ENCODE measurements at regions not wholly inside any gene's neighbourhood (a gene's known extent, or its start where the extent isn't known, plus 50 kb on each side); places are given as distances from the start of the nearest gene placed in this dataset.

DNA sequence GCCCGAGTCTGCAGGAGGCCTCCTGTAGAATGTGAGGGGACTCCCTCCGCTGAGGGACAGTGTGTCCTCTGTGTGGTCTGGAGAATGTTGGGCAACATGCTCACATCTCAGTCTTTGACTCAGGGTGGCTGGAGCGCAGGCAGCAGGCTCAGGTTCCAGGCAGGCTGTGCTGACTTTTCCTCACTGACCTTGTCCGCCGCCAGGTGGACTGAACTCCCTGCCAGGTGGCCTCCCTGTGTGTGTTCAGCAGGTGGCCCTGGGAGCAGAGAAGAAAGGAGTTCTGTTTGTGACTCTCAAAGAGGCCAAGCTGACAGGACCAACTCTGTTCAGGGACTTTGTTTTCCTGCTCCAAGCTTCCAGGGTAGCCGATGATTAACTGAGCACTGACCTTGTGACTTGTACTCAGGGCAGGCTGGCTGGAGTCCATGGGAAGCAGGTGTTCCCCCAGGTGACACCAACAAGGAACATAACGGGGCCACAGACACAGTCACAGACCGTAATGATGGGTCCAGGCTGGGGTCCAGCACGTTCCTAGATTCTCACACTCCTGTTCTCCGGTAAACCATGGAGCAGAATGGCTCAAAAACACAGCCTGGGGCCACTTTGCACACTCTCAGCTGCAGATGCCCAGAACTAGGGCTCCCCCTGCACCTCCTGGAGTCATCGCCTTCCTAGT, 439.8 kb downstream of the RNF144A start:
- H3K27me3 ChIP-seq (ENCODE audit: control insufficient read depth in 2 of 2, insufficient read depth in 2 of 2, low read length in 2 of 2): no peaks in the 10 kb centered on the region
- H3K9me3 ChIP-seq (ENCODE audit: control insufficient read depth in 2 of 2, low read length in 2 of 2): no peaks in the 10 kb centered on the region
- no peak overlapping the region for H3K27ac ChIP-seq (ENCODE audit: low read depth in 2 of 2, low read length in 2 of 2)
- no peaks in the 10 kb centered on the region for H3K36me3 ChIP-seq (ENCODE audit: control insufficient read depth in 2 of 2, insufficient read depth in 2 of 2, low read length in 2 of 2)
- H3K9ac ChIP-seq (ENCODE audit: low read depth in 1 of 2, low read length in 2 of 2): no peak overlapping the region
- no peak overlapping the region for H3K4me3 ChIP-seq (ENCODE audit: low read length in 2 of 2)
- no peaks in the 10 kb centered on the region for H3K4me1 ChIP-seq (ENCODE audit: control insufficient read depth in 2 of 2, insufficient read depth in 2 of 2, low read length in 2 of 2)

DNA sequence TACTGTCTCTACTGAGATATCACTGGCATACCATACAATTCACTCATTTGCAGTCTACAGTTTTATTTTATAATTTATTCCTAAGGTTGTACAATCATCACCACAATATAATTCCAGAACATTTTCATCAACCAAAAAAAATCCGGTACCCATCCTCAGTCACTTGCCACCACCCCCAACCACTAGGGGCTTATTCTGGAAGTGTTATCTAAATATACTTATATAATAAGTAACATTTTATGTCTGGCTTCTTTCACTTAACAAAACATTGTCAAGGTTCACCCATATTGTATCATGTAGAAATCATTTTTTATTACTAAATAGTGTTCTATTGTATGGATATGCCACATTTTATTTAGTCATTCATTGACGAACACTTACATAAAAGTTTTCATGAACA, 440.8 kb downstream of the RNF144A start:
- H3K27me3 ChIP-seq (ENCODE audit: control insufficient read depth in 2 of 2, insufficient read depth in 2 of 2, low read length in 2 of 2): no peaks in the 10 kb centered on the region
- H3K27ac ChIP-seq (ENCODE audit: low read depth in 2 of 2, low read length in 2 of 2): no peak overlapping the region
- H3K4me3 ChIP-seq (ENCODE audit: low read length in 2 of 2): no peak overlapping the region
- no peaks in the 10 kb centered on the region for H3K4me1 ChIP-seq (ENCODE audit: control insufficient read depth in 2 of 2, insufficient read depth in 2 of 2, low read length in 2 of 2)
- no peaks in the 10 kb centered on the region for H3K9me3 ChIP-seq (ENCODE audit: control insufficient read depth in 2 of 2, low read length in 2 of 2)
- H3K9ac ChIP-seq (ENCODE audit: low read depth in 1 of 2, low read length in 2 of 2): no peak overlapping the region
- H3K36me3 ChIP-seq (ENCODE audit: control insufficient read depth in 2 of 2, insufficient read depth in 2 of 2, low read length in 2 of 2): no peaks in the 10 kb centered on the region

DNA sequence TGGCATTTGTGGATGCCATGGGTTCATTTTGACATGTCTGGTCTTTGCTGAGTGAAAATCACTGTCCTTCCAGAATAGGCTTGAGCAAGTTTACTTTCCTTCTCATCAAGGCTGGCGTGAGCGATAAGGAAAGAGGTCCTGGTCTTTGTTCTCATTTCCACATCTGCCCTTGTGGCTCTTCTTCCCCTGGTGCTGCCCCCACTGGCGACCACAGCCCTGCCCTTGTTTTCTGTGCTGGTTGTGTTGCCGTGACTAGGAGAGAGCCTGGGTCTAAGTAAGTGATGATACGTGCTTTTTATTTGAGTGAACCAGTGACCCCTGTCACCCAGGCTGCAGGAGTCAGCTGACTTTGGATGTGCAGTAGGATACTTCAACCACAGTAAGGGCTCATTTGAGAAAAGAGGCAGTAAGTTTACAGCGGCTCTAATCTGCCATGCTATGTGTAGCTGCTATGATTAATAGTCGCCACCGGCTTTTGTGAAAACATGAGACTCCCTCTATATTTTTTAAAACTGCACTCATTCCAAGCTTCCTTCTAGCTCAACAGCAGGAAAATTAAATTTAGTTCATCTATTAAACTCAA, 441.7 kb downstream of the RNF144A start:
- no peaks in the 10 kb centered on the region for H3K9me3 ChIP-seq (ENCODE audit: control insufficient read depth in 2 of 2, low read length in 2 of 2)
- H3K36me3 ChIP-seq (ENCODE audit: control insufficient read depth in 2 of 2, insufficient read depth in 2 of 2, low read length in 2 of 2): no peaks in the 10 kb centered on the region
- H3K27ac ChIP-seq (ENCODE audit: low read depth in 2 of 2, low read length in 2 of 2): no peak overlapping the region
- H3K9ac ChIP-seq (ENCODE audit: low read depth in 1 of 2, low read length in 2 of 2): no peak overlapping the region
- H3K27me3 ChIP-seq (ENCODE audit: control insufficient read depth in 2 of 2, insufficient read depth in 2 of 2, low read length in 2 of 2): no peaks in the 10 kb centered on the region
- H3K4me3 ChIP-seq (ENCODE audit: low read length in 2 of 2): no peak overlapping the region
- no peaks in the 10 kb centered on the region for H3K4me1 ChIP-seq (ENCODE audit: control insufficient read depth in 2 of 2, insufficient read depth in 2 of 2, low read length in 2 of 2)

DNA sequence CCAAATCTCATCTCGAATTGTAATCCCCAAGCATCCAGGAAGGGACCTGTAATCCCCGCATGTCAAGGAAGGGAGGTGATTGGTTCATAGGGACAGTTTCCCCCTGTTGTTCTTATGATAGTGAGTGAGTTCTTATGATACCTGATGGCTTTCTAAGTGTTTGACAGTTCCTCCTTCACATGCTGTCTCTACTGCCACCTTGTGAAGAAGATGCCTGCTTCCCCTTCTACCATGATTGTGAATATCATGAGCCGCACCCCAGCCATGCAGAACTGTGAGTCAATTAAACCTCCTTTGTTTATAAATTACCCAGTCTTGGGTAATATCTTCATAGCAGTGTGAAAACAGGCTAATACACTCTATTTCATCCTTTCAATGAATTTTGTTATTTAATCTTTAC, 446.7 kb downstream of the RNF144A start:
- Histone ChIP-seq H3K27ac (ENCODE audit: low read depth in 2 of 2, low read length in 2 of 2) (no peak overlapping the region), H3K36me3 (ENCODE audit: control insufficient read depth in 2 of 2, insufficient read depth in 2 of 2, low read length in 2 of 2) (no peaks in the 10 kb centered on the region), H3K9ac (ENCODE audit: low read depth in 1 of 2, low read length in 2 of 2) (no peak overlapping the region), H3K4me3 (ENCODE audit: low read length in 2 of 2) (no peak overlapping the region), H3K27me3 (ENCODE audit: control insufficient read depth in 2 of 2, insufficient read depth in 2 of 2, low read length in 2 of 2) (no peaks in the 10 kb centered on the region), H3K4me1 (ENCODE audit: control insufficient read depth in 2 of 2, insufficient read depth in 2 of 2, low read length in 2 of 2) (no peaks in the 10 kb centered on the region), H3K9me3 (ENCODE audit: control insufficient read depth in 2 of 2, low read length in 2 of 2) (no peaks in the 10 kb centered on the region)

DNA sequence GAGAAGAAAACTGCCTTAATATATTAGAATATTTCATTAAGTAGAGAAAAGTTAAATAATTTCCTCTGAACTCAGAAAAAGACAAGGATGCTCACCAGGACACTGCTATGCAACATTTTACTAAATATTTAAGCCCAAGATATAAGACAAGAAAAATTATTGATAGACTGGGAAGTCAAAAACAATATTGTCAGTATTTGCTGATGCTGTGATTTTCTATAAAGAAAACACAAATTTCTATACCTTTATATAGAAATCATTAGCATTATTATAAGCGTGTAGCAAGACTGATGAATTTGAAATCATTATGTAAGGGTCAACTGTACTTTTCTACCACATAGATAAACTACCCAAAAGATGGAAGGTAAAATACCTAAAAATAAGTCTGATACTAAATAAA, 451.0 kb downstream of the RNF144A start:
- no peaks in the 10 kb centered on the region for H3K36me3 ChIP-seq (ENCODE audit: control insufficient read depth in 2 of 2, insufficient read depth in 2 of 2, low read length in 2 of 2)
- H3K27me3 ChIP-seq (ENCODE audit: control insufficient read depth in 2 of 2, insufficient read depth in 2 of 2, low read length in 2 of 2): no peaks in the 10 kb centered on the region
- no peaks in the 10 kb centered on the region for H3K4me1 ChIP-seq (ENCODE audit: control insufficient read depth in 2 of 2, insufficient read depth in 2 of 2, low read length in 2 of 2)
- H3K27ac ChIP-seq (ENCODE audit: low read depth in 2 of 2, low read length in 2 of 2): no peak overlapping the region
- H3K4me3 ChIP-seq (ENCODE audit: low read length in 2 of 2): no peak overlapping the region
- no peaks in the 10 kb centered on the region for H3K9me3 ChIP-seq (ENCODE audit: control insufficient read depth in 2 of 2, low read length in 2 of 2)
- H3K9ac ChIP-seq (ENCODE audit: low read depth in 1 of 2, low read length in 2 of 2): no peak overlapping the region

DNA sequence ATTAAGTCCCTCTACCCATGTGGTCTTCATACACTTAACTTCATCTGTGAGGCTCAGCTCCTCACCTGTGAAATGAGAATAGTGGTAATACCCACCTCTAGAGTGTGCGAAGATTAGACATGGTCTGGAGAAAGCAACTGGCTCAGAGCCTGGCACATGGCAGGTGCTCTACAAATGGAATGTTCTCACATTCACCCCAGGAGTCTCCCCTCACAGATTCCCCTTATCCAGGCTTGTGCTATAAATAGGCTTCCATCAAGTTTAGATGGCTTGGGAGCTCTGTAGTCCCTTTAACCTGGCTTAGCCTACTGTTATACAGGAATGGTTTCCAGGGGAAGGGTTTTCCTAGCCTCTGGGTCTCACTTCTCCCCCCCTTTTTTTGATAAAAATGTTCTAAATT, 455.9 kb downstream of the RNF144A start:
- Histone ChIP-seq H3K9ac (ENCODE audit: low read depth in 1 of 2, low read length in 2 of 2) (no peak overlapping the region), H3K4me3 (ENCODE audit: low read length in 2 of 2) (no peak overlapping the region), H3K27ac (ENCODE audit: low read depth in 2 of 2, low read length in 2 of 2) (no peak overlapping the region), H3K9me3 (ENCODE audit: control insufficient read depth in 2 of 2, low read length in 2 of 2) (no peaks in the 10 kb centered on the region), H3K27me3 (ENCODE audit: control insufficient read depth in 2 of 2, insufficient read depth in 2 of 2, low read length in 2 of 2) (no peaks in the 10 kb centered on the region), H3K4me1 (ENCODE audit: control insufficient read depth in 2 of 2, insufficient read depth in 2 of 2, low read length in 2 of 2) (no peaks in the 10 kb centered on the region), H3K36me3 (ENCODE audit: control insufficient read depth in 2 of 2, insufficient read depth in 2 of 2, low read length in 2 of 2) (no peaks in the 10 kb centered on the region)

DNA sequence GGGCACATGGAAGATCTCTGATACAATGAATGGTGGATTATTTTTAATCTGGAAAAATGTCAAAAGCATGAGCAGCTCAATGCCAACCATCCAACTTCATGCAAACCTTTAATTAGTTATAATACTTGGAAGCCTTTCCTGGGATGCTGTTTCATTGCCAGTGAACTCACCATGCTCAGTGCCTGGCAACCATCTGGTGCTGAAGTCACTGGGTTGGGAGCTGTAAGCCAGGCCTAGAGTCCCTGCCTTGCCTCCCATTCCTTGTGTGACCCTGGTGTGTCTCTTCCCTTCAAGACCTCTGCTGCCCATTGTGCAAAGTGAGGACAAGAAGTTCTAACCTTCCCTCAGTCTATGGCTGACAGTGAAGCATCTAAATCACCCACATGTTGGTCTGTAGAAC, 458.7 kb downstream of the RNF144A start:
- H3K9ac ChIP-seq (ENCODE audit: low read depth in 1 of 2, low read length in 2 of 2): no peak overlapping the region

DNA sequence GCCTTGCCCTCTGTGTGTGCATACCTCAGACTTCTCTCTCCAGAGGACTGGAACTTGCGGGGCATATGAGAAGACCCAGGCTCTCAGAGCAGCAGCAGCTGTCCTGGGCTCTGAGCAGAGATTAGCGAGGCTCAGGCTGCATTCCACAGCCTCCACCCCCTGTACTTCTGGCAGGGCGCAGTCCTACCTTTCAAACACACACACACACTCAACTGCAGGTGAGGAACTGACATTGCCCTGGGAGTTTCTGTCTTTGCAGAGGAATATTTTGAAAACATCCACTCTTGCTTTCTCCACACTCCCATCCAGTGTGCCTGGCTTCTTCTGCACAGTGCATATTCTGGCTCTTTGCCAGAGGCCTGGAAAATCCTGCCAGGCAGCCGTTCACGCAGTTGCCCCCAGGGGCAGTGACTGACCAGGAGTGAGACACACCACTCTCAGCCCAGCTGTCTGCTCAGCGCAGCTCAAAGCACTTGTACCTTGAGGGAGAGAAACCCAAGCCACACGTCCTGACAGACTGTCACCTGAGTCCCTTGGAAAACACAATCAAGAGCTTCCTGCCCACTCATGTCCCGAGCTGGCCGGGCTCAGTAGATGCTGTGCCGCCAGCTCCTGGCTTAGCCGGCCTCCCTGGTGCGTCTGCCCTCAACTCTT, 460.8 kb downstream of the RNF144A start:
- no peaks in the 10 kb centered on the region for H3K9me3 ChIP-seq (ENCODE audit: control insufficient read depth in 2 of 2, low read length in 2 of 2)
- no peaks in the 10 kb centered on the region for H3K36me3 ChIP-seq (ENCODE audit: control insufficient read depth in 2 of 2, insufficient read depth in 2 of 2, low read length in 2 of 2)
- no peak overlapping the region for H3K27ac ChIP-seq (ENCODE audit: low read depth in 2 of 2, low read length in 2 of 2)
- H3K4me3 ChIP-seq (ENCODE audit: low read length in 2 of 2): no peak overlapping the region
- H3K9ac ChIP-seq (ENCODE audit: low read depth in 1 of 2, low read length in 2 of 2): no peak overlapping the region
- H3K27me3 ChIP-seq (ENCODE audit: control insufficient read depth in 2 of 2, insufficient read depth in 2 of 2, low read length in 2 of 2): no peaks in the 10 kb centered on the region
- H3K4me1 ChIP-seq (ENCODE audit: control insufficient read depth in 2 of 2, insufficient read depth in 2 of 2, low read length in 2 of 2): no peaks in the 10 kb centered on the region

More for the DNA sequence above, 458.7 kb downstream of the RNF144A start:
- H3K4me3 ChIP-seq (ENCODE audit: low read length in 2 of 2): no peak overlapping the region
- no peaks in the 10 kb centered on the region for H3K4me1 ChIP-seq (ENCODE audit: control insufficient read depth in 2 of 2, insufficient read depth in 2 of 2, low read length in 2 of 2)
- H3K27ac ChIP-seq (ENCODE audit: low read depth in 2 of 2, low read length in 2 of 2): no peak overlapping the region
- no peaks in the 10 kb centered on the region for H3K27me3 ChIP-seq (ENCODE audit: control insufficient read depth in 2 of 2, insufficient read depth in 2 of 2, low read length in 2 of 2)
- no peaks in the 10 kb centered on the region for H3K9me3 ChIP-seq (ENCODE audit: control insufficient read depth in 2 of 2, low read length in 2 of 2)
- no peaks in the 10 kb centered on the region for H3K36me3 ChIP-seq (ENCODE audit: control insufficient read depth in 2 of 2, insufficient read depth in 2 of 2, low read length in 2 of 2)

DNA sequence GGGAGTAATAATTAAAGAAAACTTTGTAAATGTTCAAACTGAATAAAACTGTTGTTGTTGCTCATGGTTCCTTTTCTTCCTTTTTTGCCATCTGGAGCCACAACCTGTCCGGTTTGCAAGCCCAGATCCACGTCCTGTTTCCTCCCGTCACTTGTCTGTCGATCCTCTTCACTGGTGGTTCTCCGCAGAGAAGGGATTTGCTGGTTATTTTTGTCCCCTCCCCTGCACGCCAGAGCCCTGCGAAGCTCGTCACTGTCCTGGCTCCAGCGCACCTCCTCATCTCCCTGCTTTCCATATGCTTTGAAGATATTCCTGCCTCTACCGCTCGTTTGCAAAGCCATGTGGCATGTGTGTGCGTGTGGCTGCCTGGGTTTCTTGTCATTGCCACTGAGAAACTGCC, 461.4 kb downstream of the RNF144A start:
- Histone ChIP-seq H3K4me1 (ENCODE audit: control insufficient read depth in 2 of 2, insufficient read depth in 2 of 2, low read length in 2 of 2) (no peaks in the 10 kb centered on the region), H3K36me3 (ENCODE audit: control insufficient read depth in 2 of 2, insufficient read depth in 2 of 2, low read length in 2 of 2) (no peaks in the 10 kb centered on the region), H3K27me3 (ENCODE audit: control insufficient read depth in 2 of 2, insufficient read depth in 2 of 2, low read length in 2 of 2) (no peaks in the 10 kb centered on the region), H3K4me3 (ENCODE audit: low read length in 2 of 2) (no peak overlapping the region), H3K9ac (ENCODE audit: low read depth in 1 of 2, low read length in 2 of 2) (no peak overlapping the region), H3K27ac (ENCODE audit: low read depth in 2 of 2, low read length in 2 of 2) (no peak overlapping the region), H3K9me3 (ENCODE audit: control insufficient read depth in 2 of 2, low read length in 2 of 2) (no peaks in the 10 kb centered on the region)

DNA sequence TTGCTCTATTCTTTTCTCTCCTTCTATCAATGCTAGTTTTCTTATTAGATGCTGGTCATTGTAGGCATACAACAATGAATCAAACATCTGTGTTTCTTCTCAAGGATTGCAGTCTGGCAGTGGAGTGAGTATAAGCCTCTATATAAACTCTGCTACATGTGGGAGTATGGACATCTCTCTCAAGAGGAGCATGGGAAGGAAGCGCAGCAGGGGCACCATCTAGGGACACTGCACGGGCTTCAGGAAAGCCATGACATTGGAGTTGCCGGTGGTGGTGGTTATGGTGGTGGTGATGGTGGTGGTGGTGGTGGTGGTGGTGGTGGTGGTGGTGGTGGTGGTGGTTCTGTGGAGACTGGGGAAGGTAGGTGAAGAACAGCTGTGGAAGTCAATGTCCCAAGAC, 462.6 kb downstream of the RNF144A start:
- no peak overlapping the region for H3K4me3 ChIP-seq (ENCODE audit: low read length in 2 of 2)
- H3K27ac ChIP-seq (ENCODE audit: low read depth in 2 of 2, low read length in 2 of 2): no peak overlapping the region
- H3K36me3 ChIP-seq (ENCODE audit: control insufficient read depth in 2 of 2, insufficient read depth in 2 of 2, low read length in 2 of 2): no peaks in the 10 kb centered on the region
- no peaks in the 10 kb centered on the region for H3K27me3 ChIP-seq (ENCODE audit: control insufficient read depth in 2 of 2, insufficient read depth in 2 of 2, low read length in 2 of 2)
- no peak overlapping the region for H3K9ac ChIP-seq (ENCODE audit: low read depth in 1 of 2, low read length in 2 of 2)
- H3K4me1 ChIP-seq (ENCODE audit: control insufficient read depth in 2 of 2, insufficient read depth in 2 of 2, low read length in 2 of 2): no peaks in the 10 kb centered on the region
- H3K9me3 ChIP-seq (ENCODE audit: control insufficient read depth in 2 of 2, low read length in 2 of 2): no peaks in the 10 kb centered on the region
